ENCODE measurements at regions not wholly inside any gene's neighbourhood (a gene's known extent, or its start where the extent isn't known, plus 50 kb on each side); places are given as distances from the start of the nearest gene placed in this dataset.

- Histone ChIP-seq H3K4me1 (no peaks in the 10 kb centered on the region), H3K27ac (no peak overlapping the region), H3K4me3 (no peak overlapping the region), H3K9me3 (0 out of 3 replicates have a peak, but pooled peaks cover 4% of the 10 kb centered on the region), H3K4me2 (no peak overlapping the region)
- FAIRE-seq (no peak), ATAC-seq (no peak), DNase-seq (ENCODE audit: low read depth in 1 of 2, low spot score in 1 of 2) (no peak)
- ChIA-PET POLR2A (no interaction called here), CTCF (interaction anchor here (1.3 to 2.7 kb wide), 3 partner anchors 48 to 267 kb away, joined by 3 to 9 read pairs (median 7); no protein-coding TSS in a partner anchor)
- WGBS (ENCODE audit: missing lambda C conversion rate): 48% methylated on average over 8 of the region's 8 CpGs
- TF ChIP-seq MYC (IDR thresholded peaks at IDR 0.05; ENCODE audit: borderline replicate concordance, low read length) (no peak), CHD2 (IDR thresholded peaks at IDR 0.05; ENCODE audit: low read length, partially characterized antibody) (no peak), HMGXB4 (CRISPR knock-in tag; IDR thresholded peaks at IDR 0.05; ENCODE audit: borderline replicate concordance) (no peak), RFX5 (IDR thresholded peaks at IDR 0.05) (no peak), NPAS2 (CRISPR knock-in tag; IDR thresholded peaks at IDR 0.05; ENCODE audit: borderline replicate concordance) (no peak), FOXS1 (CRISPR knock-in tag; IDR thresholded peaks at IDR 0.05) (no peak), RCOR1 (IDR thresholded peaks at IDR 0.05; ENCODE audit: low read depth, low read length) (no peak), POLR2AphosphoS2 (conservative IDR thresholded peaks at IDR 0.05; ENCODE audit: low read length) (no peak), EHF (CRISPR knock-in tag; IDR thresholded peaks at IDR 0.05) (no peak), NFE2L2 (conservative IDR thresholded peaks at IDR 0.05; ENCODE audit: low read length) (no peak), BCL3 (IDR thresholded peaks at IDR 0.05) (no peak), KDM5A (IDR thresholded peaks at IDR 0.05) (no peak), REST (IDR thresholded peaks at IDR 0.05) (no peak), SMC3 (IDR thresholded peaks at IDR 0.05) (no peak)
Observed at GRCh38 chr20:4325548-4326187, 76.6 kb upstream of the ADRA1D start.

GRCh38 chr20:4324611-4325243 is 75.6 kb upstream of the ADRA1D start:
- H3K9me3 ChIP-seq: 0 out of 3 replicates have a peak, but pooled peaks cover 4% of the 10 kb centered on the region
- H3K4me3 ChIP-seq: no peak overlapping the region
- no peaks in the 10 kb centered on the region for H3K4me1 ChIP-seq
- WGBS (ENCODE audit: missing lambda C conversion rate): 71% methylated on average over 5 of the region's 5 CpGs
- H3K4me2 ChIP-seq: no peak overlapping the region
- ChIA-PET CTCF (interaction anchor here (2.0 to 2.7 kb wide), 2 partner anchors 74 to 268 kb away, joined by 7 to 9 read pairs; no protein-coding TSS in a partner anchor), POLR2A (no interaction called here)
- TF ChIP-seq ATOH8 (CRISPR knock-in tag; IDR thresholded peaks at IDR 0.05; ENCODE audit: low read depth) (no peak), RAD21 (conservative IDR thresholded peaks at IDR 0.05 in 1 of 2, IDR thresholded peaks at IDR 0.05 in 1 of 2) (no peak), E2F6 (IDR thresholded peaks at IDR 0.05; ENCODE audit: borderline replicate concordance, low read depth) (no peak), NFE2L2 (conservative IDR thresholded peaks at IDR 0.05; ENCODE audit: low read length) (no peak), MAZ (IDR thresholded peaks at IDR 0.05; ENCODE audit: borderline replicate concordance, low read depth, low read length) (no peak), RNF2 (IDR thresholded peaks at IDR 0.05; ENCODE audit: borderline replicate concordance, low read depth) (no peak), SREBF2 (IDR thresholded peaks at IDR 0.05) (no peak), ZNF302 (CRISPR knock-in tag; IDR thresholded peaks at IDR 0.05) (no peak), BHLHE40 (IDR thresholded peaks at IDR 0.05; ENCODE audit: low read depth, low read length) (no peak), HOXA7 (CRISPR knock-in tag; IDR thresholded peaks at IDR 0.05) (no peak), EHMT2 (IDR thresholded peaks at IDR 0.05; ENCODE audit: low read depth) (no peak), MYC (IDR thresholded peaks at IDR 0.05; ENCODE audit: borderline replicate concordance, low read length) (no peak), SMC3 (IDR thresholded peaks at IDR 0.05) (no peak), GATA3 (IDR thresholded peaks at IDR 0.05; ENCODE audit: borderline replicate concordance) (no peak), HES2 (IDR thresholded peaks at IDR 0.05) (no peak)
- no peak overlapping the region for H3K27ac ChIP-seq
- FAIRE-seq: no peak
- no peak for ATAC-seq
- no peak for DNase-seq (ENCODE audit: low read depth in 1 of 2, low spot score in 1 of 2)

Data from A549 (cell line).